HUES6 (cell line): ENCODE measurements at regions not wholly inside any gene's neighbourhood (a gene's known extent, or its start where the extent isn't known, plus 50 kb on each side); places are given as distances from the start of the nearest gene placed in this dataset.

Experiments used
- H3K27ac ChIP-seq: 2 replicates; pipeline ENCODE4 v1.7.0; 2013; ENCODE audit warnings: low read depth, mild to moderate bottlenecking, low read length, inconsistent platforms
- H3K27me3 ChIP-seq: 2 replicates; pipeline ENCODE4 v1.6.1; 2013; ENCODE audit warnings: low read length; ENCODE audit not compliant: control insufficient read depth, insufficient read depth
- H3K36me3 ChIP-seq: 2 replicates; pipeline ENCODE4 v1.6.1; 2013; ENCODE audit warnings: low read length; ENCODE audit not compliant: control insufficient read depth, insufficient read depth
- H3K4me1 ChIP-seq: 2 replicates; pipeline ENCODE4 v1.6.1; 2013; ENCODE audit warnings: low read length; ENCODE audit not compliant: control insufficient read depth, insufficient read depth
- H3K4me3 ChIP-seq: 2 replicates; pipeline ENCODE4 v1.5.1; 2013; ENCODE audit warnings: low read depth, low read length
- H3K9ac ChIP-seq: one replicate; pipeline ENCODE4 v1.6.1; 2013; ENCODE audit warnings: mild to moderate bottlenecking, low read length
- H3K9me3 ChIP-seq: 2 replicates; pipeline ENCODE4 v1.6.1; 2013; ENCODE audit warnings: low read depth, low read length; ENCODE audit not compliant: control insufficient read depth, insufficient read depth

DNA sequence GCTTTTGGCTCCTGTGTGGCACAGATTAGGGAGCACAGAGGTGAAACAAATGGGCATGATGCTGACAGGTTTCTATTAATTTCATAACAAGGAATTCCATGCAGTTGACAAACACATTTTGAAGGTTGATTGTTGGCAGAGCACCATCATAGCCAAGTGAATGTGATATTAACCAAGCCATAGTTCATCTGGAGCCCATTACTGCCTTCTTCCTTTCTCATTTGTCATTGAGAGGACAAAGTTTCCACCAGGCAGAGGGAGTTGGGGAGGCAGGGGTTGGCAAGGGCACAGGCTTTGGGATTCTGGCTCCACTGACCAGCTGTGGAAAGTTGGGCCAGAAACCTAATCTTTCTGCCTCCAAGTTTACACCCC lies 325.2 kb downstream of the MFSD1 start:
- H3K27ac ChIP-seq: no peak overlapping the region
- H3K36me3 ChIP-seq: no peaks in the 10 kb centered on the region

GRCh38 chr3:159128628-159129027 lies 326.8 kb downstream of the MFSD1 start:
- Histone ChIP-seq H3K9ac (no peak overlapping the region), H3K4me3 (no peak overlapping the region), H3K27me3 (no peaks in the 10 kb centered on the region), H3K9me3 (no peaks in the 10 kb centered on the region), H3K4me1 (no peaks in the 10 kb centered on the region), H3K27ac (no peak overlapping the region), H3K36me3 (no peaks in the 10 kb centered on the region)

More for the DNA sequence above, 325.2 kb downstream of the MFSD1 start:
- Histone ChIP-seq H3K4me1 (no peaks in the 10 kb centered on the region), H3K9me3 (no peaks in the 10 kb centered on the region), H3K4me3 (no peak overlapping the region), H3K27me3 (no peaks in the 10 kb centered on the region), H3K9ac (no peak overlapping the region)

- no peak overlapping the region for H3K9ac ChIP-seq
- H3K4me1 ChIP-seq: no peaks in the 10 kb centered on the region
- no peaks in the 10 kb centered on the region for H3K9me3 ChIP-seq
- H3K27me3 ChIP-seq: no peaks in the 10 kb centered on the region
- no peak overlapping the region for H3K27ac ChIP-seq
- H3K36me3 ChIP-seq: no peaks in the 10 kb centered on the region
- H3K4me3 ChIP-seq: no peak overlapping the region
These were observed 328.3 kb downstream of the MFSD1 start for GRCh38 chr3:159130108-159130507.

DNA sequence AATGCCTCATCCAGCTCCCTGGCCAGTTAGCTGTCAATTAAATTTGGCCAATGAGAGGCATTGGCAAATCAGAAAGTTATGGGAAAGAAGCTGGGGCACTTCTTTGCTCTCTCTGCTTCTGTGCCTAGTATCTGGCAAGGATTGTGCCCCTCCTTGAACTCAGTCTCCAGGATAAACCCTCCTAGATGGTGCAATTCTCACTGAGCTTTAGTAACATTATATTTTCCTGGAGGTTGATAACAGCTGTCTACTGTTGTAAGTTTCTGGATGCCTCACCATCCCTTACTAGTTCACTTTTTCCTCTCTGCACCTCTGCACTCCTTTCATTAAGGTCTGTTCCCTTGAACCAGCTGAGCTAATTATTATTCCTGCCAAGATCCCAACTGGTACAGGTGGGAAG lies 329.5 kb downstream of the MFSD1 start:
- no peaks in the 10 kb centered on the region for H3K36me3 ChIP-seq
- no peaks in the 10 kb centered on the region for H3K9me3 ChIP-seq
- H3K9ac ChIP-seq: no peak overlapping the region
- H3K4me3 ChIP-seq: no peak overlapping the region
- no peaks in the 10 kb centered on the region for H3K4me1 ChIP-seq
- no peak overlapping the region for H3K27ac ChIP-seq
- H3K27me3 ChIP-seq: no peaks in the 10 kb centered on the region

GRCh38 chr3:159137949-159138348 lies 336.1 kb downstream of the MFSD1 start:
- Histone ChIP-seq H3K4me1 (no peaks in the 10 kb centered on the region), H3K27ac (no peak overlapping the region), H3K36me3 (no peaks in the 10 kb centered on the region), H3K27me3 (no peaks in the 10 kb centered on the region), H3K4me3 (no peak overlapping the region), H3K9me3 (no peaks in the 10 kb centered on the region), H3K9ac (no peak overlapping the region)

DNA sequence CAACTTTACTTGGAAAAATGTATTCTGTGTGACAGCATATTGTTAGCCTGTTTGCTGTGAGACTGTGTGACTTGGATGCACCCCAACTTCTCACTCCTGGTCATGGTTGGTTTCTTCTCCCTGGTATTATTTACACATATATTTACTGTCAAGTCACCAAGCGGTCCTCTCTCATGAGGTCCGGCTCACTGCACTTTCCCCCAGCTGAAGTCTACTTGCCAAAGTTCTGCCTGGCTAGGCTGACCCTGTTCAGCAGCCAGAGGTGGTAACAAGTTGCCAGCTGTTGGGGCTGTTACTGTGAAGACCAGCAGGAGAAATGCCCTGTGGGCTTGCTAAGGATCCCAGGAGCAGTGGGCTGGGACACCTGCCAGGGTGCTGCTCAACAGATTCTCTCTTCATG lies 337.5 kb downstream of the MFSD1 start:
- no peaks in the 10 kb centered on the region for H3K27me3 ChIP-seq
- no peak overlapping the region for H3K9ac ChIP-seq
- H3K27ac ChIP-seq: no peak overlapping the region
- H3K4me1 ChIP-seq: no peaks in the 10 kb centered on the region
- H3K36me3 ChIP-seq: no peaks in the 10 kb centered on the region
- H3K9me3 ChIP-seq: no peaks in the 10 kb centered on the region
- H3K4me3 ChIP-seq: no peak overlapping the region

- Histone ChIP-seq H3K9ac (no peak overlapping the region), H3K27me3 (no peaks in the 10 kb centered on the region), H3K9me3 (no peaks in the 10 kb centered on the region), H3K36me3 (no peaks in the 10 kb centered on the region), H3K4me1 (no peaks in the 10 kb centered on the region), H3K27ac (no peak overlapping the region), H3K4me3 (no peak overlapping the region)
These were observed 342.6 kb downstream of the MFSD1 start for GRCh38 chr3:159144472-159144871.

DNA sequence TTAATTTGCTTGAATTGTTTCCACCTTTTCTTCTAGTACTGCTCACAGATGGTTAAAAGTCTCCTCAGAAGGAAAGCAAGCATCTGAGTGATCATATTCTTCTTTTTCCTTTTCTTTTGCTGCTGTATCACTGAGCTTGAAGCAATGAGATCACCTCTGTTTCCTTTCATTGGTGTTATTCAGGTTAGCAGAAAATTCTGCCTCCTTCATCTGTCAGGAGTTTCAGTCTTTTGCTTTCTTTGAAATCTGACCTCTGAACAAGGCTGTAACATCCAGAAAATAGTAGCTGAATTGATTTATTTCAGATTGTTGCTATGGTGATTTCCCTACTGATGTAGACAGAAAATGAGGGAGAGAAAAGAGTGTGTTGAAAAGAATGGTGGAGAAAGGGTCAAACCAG lies 343.0 kb downstream of the MFSD1 start:
- Histone ChIP-seq H3K36me3 (no peaks in the 10 kb centered on the region), H3K4me1 (0 out of 2 replicates have a peak, but pooled peaks cover 2% of the 10 kb centered on the region), H3K27me3 (no peaks in the 10 kb centered on the region), H3K4me3 (no peak overlapping the region), H3K9me3 (no peaks in the 10 kb centered on the region), H3K27ac (no peak overlapping the region), H3K9ac (no peak overlapping the region)

GRCh38 chr3:159146392-159146791 lies 344.5 kb downstream of the MFSD1 start:
- Histone ChIP-seq H3K27me3 (no peaks in the 10 kb centered on the region), H3K4me3 (no peak overlapping the region), H3K27ac (no peak overlapping the region), H3K9ac (no peak overlapping the region), H3K36me3 (no peaks in the 10 kb centered on the region), H3K9me3 (no peaks in the 10 kb centered on the region), H3K4me1 (0 out of 2 replicates have a peak, but pooled peaks cover 3% of the 10 kb centered on the region)

- Histone ChIP-seq H3K27ac (no peak overlapping the region), H3K9ac (no peak overlapping the region), H3K4me3 (no peak overlapping the region), H3K4me1 (0 out of 2 replicates have a peak, but pooled peaks cover 3% of the 10 kb centered on the region), H3K9me3 (no peaks in the 10 kb centered on the region), H3K27me3 (no peaks in the 10 kb centered on the region), H3K36me3 (no peaks in the 10 kb centered on the region)
These were observed 345.1 kb downstream of the MFSD1 start for GRCh38 chr3:159146856-159147435.

GRCh38 chr3:159147813-159148212 lies 346.0 kb downstream of the MFSD1 start:
- H3K4me1 ChIP-seq: 0 out of 2 replicates have a peak, but pooled peaks cover 3% of the 10 kb centered on the region
- no peaks in the 10 kb centered on the region for H3K27me3 ChIP-seq

GRCh38 chr3:159148466-159148865 lies 346.6 kb downstream of the MFSD1 start:
- 0 out of 2 replicates have a peak, but pooled peaks cover 3% of the 10 kb centered on the region for H3K4me1 ChIP-seq
- H3K27me3 ChIP-seq: no peaks in the 10 kb centered on the region
- H3K9ac ChIP-seq: no peak overlapping the region
- H3K4me3 ChIP-seq: no peak overlapping the region
- no peak overlapping the region for H3K27ac ChIP-seq
- no peaks in the 10 kb centered on the region for H3K9me3 ChIP-seq
- H3K36me3 ChIP-seq: no peaks in the 10 kb centered on the region

More at GRCh38 chr3:159147813-159148212, 346.0 kb downstream of the MFSD1 start:
- Histone ChIP-seq H3K9me3 (no peaks in the 10 kb centered on the region), H3K27ac (no peak overlapping the region), H3K36me3 (no peaks in the 10 kb centered on the region), H3K4me3 (no peak overlapping the region), H3K9ac (no peak overlapping the region)
